GM18867 (cell line): ENCODE measurements at regions not wholly inside any gene's neighbourhood (a gene's known extent, or its start where the extent isn't known, plus 50 kb on each side); places are given as distances from the start of the nearest gene placed in this dataset.

Experiments
- ATAC-seq: cut with Tn5 transposase; IDR thresholded peaks from one replicate; pipeline ENCODE4 v1.9.1; 2021; ENCODE audit warnings: mild to moderate bottlenecking, moderate library complexity; ENCODE audit not compliant: unreplicated experiment

GRCh38 chr14:87343652-87344051 lies 649.3 kb downstream of the GALC start:
- ATAC-seq, result no peak

DNA sequence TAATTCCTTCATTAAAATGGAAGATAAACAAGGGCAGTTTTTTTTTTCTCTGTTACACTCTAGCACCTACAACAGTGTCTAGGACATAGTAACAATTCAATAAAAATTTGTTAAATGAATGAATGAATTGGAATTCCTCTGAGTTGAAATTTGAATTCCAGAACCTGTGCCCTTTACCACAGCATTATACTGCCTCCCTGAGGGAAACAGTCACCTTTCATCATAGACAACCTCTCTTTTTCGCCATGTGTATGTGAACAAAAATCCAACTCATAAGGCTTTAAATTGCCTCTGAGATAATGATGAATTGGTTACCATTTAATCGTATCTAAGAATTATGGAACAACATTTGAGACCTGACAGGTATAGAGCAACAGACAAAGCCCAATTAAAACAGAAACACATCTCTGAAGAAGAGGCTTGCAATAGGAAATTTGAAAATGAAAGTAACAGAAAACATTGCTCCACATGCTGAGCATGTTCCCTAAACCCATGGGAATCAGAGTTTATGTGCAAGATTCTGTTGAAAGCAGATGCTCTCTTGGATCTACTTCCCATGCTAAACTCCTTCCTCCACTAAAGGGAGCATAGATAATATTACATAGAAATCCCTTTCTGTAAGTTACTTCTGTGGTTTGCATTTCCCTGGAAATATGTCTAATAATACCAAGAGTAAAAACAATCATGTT lies 657.8 kb downstream of the GALC start:
- ATAC-seq, result no peak

DNA sequence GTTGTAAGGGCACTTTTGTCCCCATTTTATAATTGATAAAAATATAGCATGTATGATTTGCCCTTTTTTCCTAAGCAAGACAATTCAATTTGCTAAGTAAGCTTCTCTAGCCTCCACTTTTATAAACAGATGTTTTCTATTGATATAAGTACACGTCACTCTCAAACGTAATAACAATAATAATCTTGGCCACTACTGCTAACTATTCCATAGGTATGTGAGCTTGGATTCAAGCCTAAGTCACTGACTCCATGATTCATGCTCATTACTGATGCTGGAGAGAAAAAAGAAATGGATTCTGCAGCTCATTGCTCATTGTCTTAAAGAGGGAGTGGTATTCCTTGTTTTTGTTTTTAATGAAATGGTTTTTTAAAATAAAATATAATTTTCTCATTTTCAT lies 661.0 kb downstream of the GALC start:
- no peak for ATAC-seq

DNA sequence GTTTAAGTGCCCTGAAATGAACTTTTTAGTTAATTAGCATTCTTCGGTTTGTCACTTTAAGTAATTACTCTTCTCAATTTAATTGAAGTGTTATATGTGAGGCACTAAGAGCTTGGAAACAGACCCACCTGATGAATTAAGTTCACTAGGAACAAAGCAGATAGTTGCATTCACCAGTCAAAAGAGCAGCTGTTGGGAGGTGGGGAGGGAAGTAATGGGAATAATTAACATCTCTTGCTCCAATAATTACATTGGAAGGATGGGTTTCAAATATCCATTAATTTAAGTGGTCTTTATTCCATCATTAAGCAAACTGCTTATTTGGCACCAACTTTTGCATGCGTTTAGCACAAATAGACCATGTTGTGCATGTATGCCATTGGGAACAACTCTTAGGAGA lies 667.2 kb downstream of the GALC start:
- ATAC-seq, result no peak

DNA sequence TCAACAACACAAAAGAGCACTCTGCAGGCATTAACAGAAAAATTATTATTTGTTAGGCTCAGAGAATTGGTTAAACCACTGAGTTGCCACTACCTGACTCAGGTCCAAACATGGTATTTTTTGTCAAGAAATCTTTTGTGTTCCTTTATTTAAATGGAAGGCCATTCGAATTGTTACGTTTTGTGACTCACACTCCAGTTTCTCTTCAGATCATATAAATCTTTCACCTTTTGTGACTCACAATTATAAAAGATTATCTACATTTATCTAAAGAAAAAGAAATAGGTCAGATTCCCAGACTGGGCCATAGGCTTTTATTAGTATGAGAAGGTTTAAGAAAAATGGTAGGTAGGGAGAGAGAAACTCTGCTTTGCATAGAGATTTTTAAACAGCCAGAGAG lies 669.8 kb downstream of the GALC start:
- no peak for ATAC-seq

- no peak for ATAC-seq
Measured at GRCh38 chr14:87321548-87321947, 671.4 kb downstream of the GALC start.

DNA sequence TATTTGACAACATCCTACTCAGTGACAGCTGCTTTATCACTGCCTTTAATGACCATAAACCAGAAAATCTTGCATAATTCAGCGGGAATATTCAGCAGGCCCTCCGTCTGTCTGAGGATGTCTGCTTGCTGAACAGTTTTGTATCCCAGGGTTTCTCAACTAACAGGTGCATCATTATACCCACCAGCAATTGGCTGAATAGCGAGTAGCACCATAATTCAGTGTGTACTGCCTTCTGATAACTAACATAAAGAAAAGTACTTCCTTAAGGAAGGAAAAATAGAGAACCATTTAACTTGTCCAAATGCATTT lies 680.1 kb downstream of the GALC start:
- no peak for ATAC-seq

- no peak for ATAC-seq
Measured at GRCh38 chr14:87312169-87312893, 680.7 kb downstream of the GALC start.

DNA sequence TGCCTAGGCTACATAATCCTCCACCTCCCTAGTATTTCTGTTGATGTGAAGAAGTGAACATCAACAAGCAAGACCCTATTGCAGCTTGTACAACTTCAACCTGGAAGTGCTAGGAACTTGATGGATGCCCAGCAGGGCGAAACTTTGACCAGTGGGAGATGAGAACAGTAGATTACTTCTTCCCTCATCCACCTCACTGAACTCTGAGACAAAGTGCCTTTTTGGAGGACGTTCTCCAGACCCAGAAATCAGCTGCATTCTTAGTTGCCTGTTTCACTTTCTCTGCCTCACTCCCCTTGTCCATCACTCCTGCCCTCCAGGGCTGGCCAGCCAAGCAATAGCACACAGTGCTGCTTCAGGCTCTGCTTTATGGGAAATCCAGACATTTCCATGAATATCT lies 683.4 kb downstream of the GALC start:
- no peak for ATAC-seq

- no peak for ATAC-seq
Measured at GRCh38 chr14:87306409-87307168, 686.4 kb downstream of the GALC start.

GRCh38 chr14:87305345-87305744 lies 687.6 kb downstream of the GALC start:
- ATAC-seq, result no peak

DNA sequence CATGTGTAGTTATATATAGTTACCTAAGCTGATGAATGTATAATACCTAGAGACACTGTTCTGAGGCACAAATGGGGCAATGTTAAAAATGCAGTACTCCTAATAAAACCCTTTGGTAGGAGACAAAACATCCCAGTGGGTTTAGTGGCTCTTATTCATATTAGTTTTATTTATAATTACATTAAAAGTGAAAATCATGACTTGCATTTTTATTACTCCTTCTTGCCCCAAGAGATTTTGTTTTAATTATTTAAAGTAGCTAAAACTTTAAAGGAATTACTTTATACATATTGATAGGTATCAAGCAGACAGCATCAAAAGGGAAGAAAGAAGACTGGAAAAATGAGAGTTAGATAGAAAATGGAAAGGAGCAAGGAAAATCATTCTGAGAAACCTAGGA lies 688.6 kb downstream of the GALC start:
- ATAC-seq, result no peak

DNA sequence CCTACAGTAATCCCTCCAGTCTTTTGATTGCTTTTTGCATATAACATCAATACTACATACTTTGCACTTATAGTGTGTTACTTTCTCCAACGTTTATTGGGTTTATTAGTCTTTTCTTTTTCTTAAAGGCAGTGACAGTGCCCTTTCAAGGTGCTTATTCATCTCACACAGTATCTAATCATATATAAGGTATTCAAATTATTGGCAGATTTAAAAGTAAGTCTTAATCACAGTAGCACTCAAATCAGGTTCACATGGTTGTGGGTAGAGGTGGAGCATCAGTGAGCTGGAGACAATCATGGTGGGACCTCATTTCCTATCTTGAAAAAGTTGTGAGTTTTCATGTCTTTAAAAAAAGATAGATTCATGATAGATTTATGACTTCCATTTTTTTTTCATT lies 706.2 kb downstream of the GALC start:
- no peak for ATAC-seq

GRCh38 chr14:87286191-87286590 lies 706.8 kb downstream of the GALC start:
- no peak for ATAC-seq

DNA sequence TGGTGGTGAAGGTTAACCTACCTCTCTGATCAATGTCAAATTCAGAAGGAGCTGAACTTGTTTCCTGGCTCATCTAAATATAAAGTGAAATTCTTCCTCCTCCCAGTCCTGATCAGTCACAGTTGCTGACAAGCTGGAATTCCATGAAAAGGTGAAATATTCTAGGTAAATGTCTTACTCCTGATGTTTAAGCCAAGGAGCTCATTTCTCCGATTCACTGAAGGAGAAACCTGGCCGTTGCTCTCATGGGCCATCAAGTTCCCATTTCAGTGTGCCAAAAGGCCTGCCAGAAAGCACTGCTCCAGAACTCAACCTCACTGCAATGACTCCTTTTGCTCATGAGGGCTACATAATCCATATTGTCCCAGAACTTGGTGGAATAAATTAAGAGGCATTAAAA lies 707.5 kb downstream of the GALC start:
- ATAC-seq, result no peak

GRCh38 chr14:87283547-87283946 lies 709.4 kb downstream of the GALC start:
- ATAC-seq, result no peak

- no peak for ATAC-seq
Measured at GRCh38 chr14:87282266-87282665, 710.7 kb downstream of the GALC start.

DNA sequence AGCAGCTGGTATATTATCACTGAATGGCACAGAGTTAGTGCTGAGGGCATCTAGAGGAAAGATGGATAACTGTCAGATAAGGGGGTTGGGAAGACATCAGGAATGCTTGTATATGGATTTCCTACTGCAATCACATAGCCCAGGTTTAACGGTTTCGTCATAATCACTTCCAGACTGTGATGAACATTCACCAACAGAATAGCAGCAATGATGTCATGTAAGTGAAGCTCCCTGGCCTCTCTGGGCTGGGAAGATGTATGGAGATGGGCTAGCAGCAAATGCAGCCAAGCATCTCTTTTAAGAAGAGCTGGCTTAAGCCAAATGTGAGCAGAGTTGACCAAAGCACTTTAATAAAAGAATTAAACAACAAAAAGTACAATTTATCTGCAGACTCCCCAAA lies 714.6 kb downstream of the GALC start:
- ATAC-seq, result no peak

GRCh38 chr14:87271331-87271730 lies 721.7 kb downstream of the GALC start:
- ATAC-seq, result no peak

DNA sequence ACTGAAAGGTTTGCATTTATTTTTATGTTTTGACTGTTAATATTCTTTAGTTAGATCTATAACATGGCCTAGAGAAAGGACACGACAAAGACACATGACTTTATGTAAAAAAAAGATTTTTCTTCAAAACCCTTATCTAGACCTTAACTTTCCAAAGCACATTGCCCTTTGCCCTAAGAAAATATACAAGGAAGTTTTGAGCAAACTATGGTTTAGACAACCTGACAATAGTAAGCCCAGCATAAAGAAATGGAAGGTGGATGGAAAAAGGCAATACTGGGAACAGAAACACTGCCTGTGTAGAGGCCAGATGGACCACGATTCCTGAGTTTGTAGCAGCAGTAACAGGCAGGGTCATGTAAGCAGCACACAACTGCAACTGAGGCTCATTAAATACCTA lies 724.0 kb downstream of the GALC start:
- ATAC-seq, result no peak

DNA sequence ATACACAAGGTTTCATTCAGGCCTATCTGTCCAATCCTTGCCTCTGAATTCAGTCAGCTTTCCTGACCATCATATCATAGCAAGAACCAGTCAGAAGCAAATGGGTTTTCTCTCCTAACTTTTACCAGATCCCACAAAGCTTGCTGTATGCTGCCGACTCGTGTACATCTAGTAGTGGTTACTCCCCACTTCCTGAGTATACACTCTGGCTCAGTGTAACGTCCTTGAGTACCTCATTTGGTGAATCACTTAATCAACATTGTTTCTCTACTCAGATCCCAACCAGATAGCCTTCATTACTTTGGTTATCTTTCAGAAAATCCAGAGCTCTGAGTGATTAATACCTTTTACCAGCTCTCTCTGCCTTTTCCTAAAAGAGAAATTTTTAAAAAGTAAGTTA lies 728.2 kb downstream of the GALC start:
- ATAC-seq, result no peak

- no peak for ATAC-seq
Measured at GRCh38 chr14:87264272-87264785, 728.7 kb downstream of the GALC start.
